WTC11 (cell line): ENCODE measurements at regions not wholly inside any gene's neighbourhood (a gene's known extent, or its start where the extent isn't known, plus 50 kb on each side); places are given as distances from the start of the nearest gene placed in this dataset.

Source experiments
- ATAC-seq: fragments of 200-7000 bp; cut with Tn5 transposase; 2 replicates; pipeline ENCODE4 v1.10.0; 2021; ENCODE audit warnings: mild to moderate bottlenecking, moderate library complexity
- CTCF ChIA-PET: fragments of 300-600 bp; sonication (Branson Sonifier 250); formaldehyde crosslinking; loops from one replicate; lab custom pipeline; 2021; ENCODE audit warnings: antibody characterized with exemption; lab: Charles Lee
- POLR2A ChIA-PET: fragments of 350-600 bp; sonication (Branson Sonifier 250); formaldehyde crosslinking; loops from one replicate; lab custom pipeline; 2021; ENCODE audit warnings: antibody characterized with exemption; lab: Charles Lee
- DNase-seq: peaks from one replicate; pipeline ENCODE4 v3.0.0; 2021; ENCODE audit warnings: low spot score
- H3K27ac Mint-ChIP-seq: 2 replicates; pipeline ENCODE4 v1.8.0; 2021; ENCODE audit warnings: mixed read lengths
- H3K27me3 Mint-ChIP-seq: 2 replicates; pipeline ENCODE4 v1.8.0; 2021; ENCODE audit warnings: low read depth, mild to moderate bottlenecking, moderate library complexity, mixed read lengths
- H3K36me3 Mint-ChIP-seq: 2 replicates; pipeline ENCODE4 v1.8.0; 2021; ENCODE audit warnings: mixed read lengths
- H3K4me1 Mint-ChIP-seq: 2 replicates; pipeline ENCODE4 v1.8.0; 2022; ENCODE audit warnings: mixed read lengths
- H3K4me3 Mint-ChIP-seq: 2 replicates; pipeline ENCODE4 v1.8.0; 2021; ENCODE audit warnings: mild to moderate bottlenecking, moderate library complexity, mixed read lengths
- H3K9me3 Mint-ChIP-seq: 2 replicates; pipeline ENCODE4 v1.8.0; 2021; ENCODE audit warnings: mixed read lengths
- AFF4 ChIP-seq: sonication (generic); formaldehyde crosslinking; IDR thresholded peaks from 2 replicates; pipeline ENCODE4 v1.8.1; 2023; ENCODE audit warnings: mild to moderate bottlenecking, missing genetic modification reagents, borderline replicate concordance
- ARID4B ChIP-seq: sonication (generic); formaldehyde crosslinking; IDR thresholded peaks from 2 replicates; pipeline ENCODE4 v1.8.0; 2023; ENCODE audit warnings: missing genetic modification reagents, mild to moderate bottlenecking, borderline replicate concordance
- E2F4 ChIP-seq: sonication (generic); formaldehyde crosslinking; IDR thresholded peaks from 2 replicates; pipeline ENCODE4 v1.8.1; 2022; ENCODE audit warnings: low read depth, mild to moderate bottlenecking, moderate library complexity, missing genetic modification reagents, borderline replicate concordance
- FOXK1 ChIP-seq: sonication (generic); formaldehyde crosslinking; IDR thresholded peaks from 2 replicates; pipeline ENCODE4 v1.8.0; 2022; ENCODE audit warnings: mild to moderate bottlenecking, moderate library complexity, missing genetic modification reagents
- GRHL2 ChIP-seq: fragments of 250-450 bp; sonication (Bioruptor Pico); IDR thresholded peaks from 2 replicates; pipeline ENCODE4 v1.8.0; 2022; ENCODE audit warnings: mild to moderate bottlenecking, moderate library complexity; ENCODE audit not compliant: insufficient replicate concordance, severe bottlenecking
- HMGXB4 ChIP-seq: sonication (generic); formaldehyde crosslinking; IDR thresholded peaks from 2 replicates; pipeline ENCODE4 v1.8.1; 2023; ENCODE audit warnings: mild to moderate bottlenecking, moderate library complexity, missing genetic modification reagents
- NFYB ChIP-seq: sonication (generic); formaldehyde crosslinking; conservative IDR thresholded peaks from 2 replicates; pipeline ENCODE4 v1.8.0; 2022; ENCODE audit warnings: low read depth, missing genetic modification reagents
- OVOL2 ChIP-seq: fragments of 250-450 bp; sonication (Bioruptor Pico); IDR thresholded peaks from 2 replicates; pipeline ENCODE4 v1.9.0; 2021; ENCODE audit warnings: mild to moderate bottlenecking, borderline replicate concordance
- TCF7 ChIP-seq: sonication (generic); formaldehyde crosslinking; IDR thresholded peaks from 2 replicates; pipeline ENCODE4 v1.8.0; 2022; ENCODE audit warnings: mild to moderate bottlenecking, low read depth, missing genetic modification reagents, moderate library complexity
- USF1 ChIP-seq: sonication (generic); formaldehyde crosslinking; IDR thresholded peaks from 2 replicates; pipeline ENCODE4 v1.8.0; 2022; ENCODE audit warnings: mild to moderate bottlenecking, missing genetic modification reagents
- ZNF232 ChIP-seq: sonication (generic); formaldehyde crosslinking; IDR thresholded peaks from 2 replicates; pipeline ENCODE4 v1.8.0; 2022; ENCODE audit warnings: mild to moderate bottlenecking, missing genetic modification reagents
- ZNF317 ChIP-seq: sonication (generic); formaldehyde crosslinking; IDR thresholded peaks from 2 replicates; pipeline ENCODE4 v1.8.1; 2023; ENCODE audit warnings: low read depth, mild to moderate bottlenecking, moderate library complexity, missing genetic modification reagents, borderline replicate concordance
- ZNF396 ChIP-seq: fragments of 250-450 bp; sonication (Bioruptor Pico); IDR thresholded peaks from 2 replicates; pipeline ENCODE4 v1.8.0; 2021; ENCODE audit warnings: mild to moderate bottlenecking, moderate library complexity, borderline replicate concordance
- ZNF532 ChIP-seq: fragments of 250-450 bp; sonication (Bioruptor Pico); IDR thresholded peaks from 2 replicates; pipeline ENCODE4 v1.9.0; 2021; ENCODE audit warnings: mild to moderate bottlenecking, borderline replicate concordance

- no peak for DNase-seq
- ATAC-seq = no peak
- no peak for TF ChIP-seq AFF4 (CRISPR knock-in tag)
- no peak for TF ChIP-seq ZNF396 (CRISPR knock-in tag)
- Mint-ChIP-seq H3K4me1 (no peaks in the 10 kb centered on the region), H3K36me3 (no peaks in the 10 kb centered on the region), H3K27ac (no peak overlapping the region), H3K27me3 (no peaks in the 10 kb centered on the region), H3K4me3 (no peak overlapping the region), H3K9me3 (no peaks in the 10 kb centered on the region)
- ChIA-PET CTCF (no interaction called here), POLR2A (no interaction called here)
These were observed 449.6 kb downstream of the GLUD2 start for GRCh38 chrX:121496966-121497365.

- Mint-ChIP-seq H3K4me1 (no peaks in the 10 kb centered on the region), H3K27ac (no peak overlapping the region), H3K27me3 (no peaks in the 10 kb centered on the region), H3K4me3 (no peak overlapping the region), H3K36me3 (no peaks in the 10 kb centered on the region), H3K9me3 (no peaks in the 10 kb centered on the region)
- DNase-seq (no peak), ATAC-seq (no peak)
- CTCF ChIA-PET = no interaction called here
- TF ChIP-seq NFYB (CRISPR knock-in tag) = no peak
- no peak for TF ChIP-seq USF1
- no peak for TF ChIP-seq E2F4
- TF ChIP-seq OVOL2 (CRISPR knock-in tag) = no peak
- TF ChIP-seq ZNF532 (CRISPR knock-in tag) = no peak
- no peak for TF ChIP-seq ARID4B
- TF ChIP-seq TCF7 (CRISPR knock-in tag) = no peak
- no peak for TF ChIP-seq FOXK1
- no peak for TF ChIP-seq GRHL2
- TF ChIP-seq HMGXB4 (CRISPR knock-in tag) = no peak
- no peak for TF ChIP-seq ZNF317 (CRISPR knock-in tag)
- no peak for TF ChIP-seq ZNF232 (CRISPR knock-in tag)
- POLR2A ChIA-PET = no interaction called here
These were observed 456.7 kb downstream of the GLUD2 start for GRCh38 chrX:121504153-121504552.
